ENCODE measurements at regions not wholly inside any gene's neighbourhood (a gene's known extent, or its start where the extent isn't known, plus 50 kb on each side); places are given as distances from the start of the nearest gene placed in this dataset.

DNA sequence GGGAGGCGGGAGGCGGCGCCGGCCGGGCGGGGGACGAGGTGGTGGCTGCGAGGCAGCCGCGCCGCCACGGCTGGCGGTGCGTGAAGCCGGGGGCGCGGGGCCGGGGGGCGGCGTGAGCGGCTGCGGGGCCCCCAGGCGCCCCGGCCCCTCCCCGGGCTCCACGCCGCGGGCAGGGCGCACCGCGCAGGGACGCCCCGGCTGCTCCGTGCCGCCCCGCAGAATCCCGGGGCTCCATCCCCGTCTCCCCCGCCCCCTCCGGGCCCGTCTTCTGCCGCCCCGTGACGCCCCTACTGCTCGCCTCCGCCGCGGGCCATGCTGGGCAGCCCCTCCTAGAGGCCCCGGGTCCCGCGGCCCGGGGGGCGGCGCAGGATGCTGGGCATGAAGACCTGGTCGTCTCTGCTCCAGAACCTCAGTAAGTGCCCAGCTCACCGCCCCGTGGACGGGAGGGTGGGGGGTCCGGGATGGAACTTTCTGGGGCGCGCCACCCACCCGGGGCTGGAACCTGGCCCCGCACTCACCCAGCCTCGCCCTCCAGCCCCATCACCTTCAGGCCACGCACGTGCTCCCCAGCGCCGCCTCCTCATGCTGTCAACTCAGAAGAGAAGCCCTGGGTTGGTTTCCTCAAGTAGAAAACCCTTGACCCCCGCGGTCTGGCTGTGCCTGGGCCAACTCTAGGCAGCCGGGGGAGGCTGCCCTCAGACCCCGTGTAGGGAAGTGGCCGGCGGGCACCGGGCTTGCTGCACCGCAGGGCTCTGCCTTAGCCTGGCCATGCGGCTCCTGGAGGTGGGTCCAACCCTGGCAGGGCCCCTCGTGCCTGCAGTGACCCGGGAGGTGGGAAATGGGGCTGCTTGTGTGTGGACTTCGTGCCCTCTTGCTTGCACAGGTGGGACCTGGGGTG lies 150.2 kb upstream of the GSE1 start:
- no peak for DNase-seq

DNA sequence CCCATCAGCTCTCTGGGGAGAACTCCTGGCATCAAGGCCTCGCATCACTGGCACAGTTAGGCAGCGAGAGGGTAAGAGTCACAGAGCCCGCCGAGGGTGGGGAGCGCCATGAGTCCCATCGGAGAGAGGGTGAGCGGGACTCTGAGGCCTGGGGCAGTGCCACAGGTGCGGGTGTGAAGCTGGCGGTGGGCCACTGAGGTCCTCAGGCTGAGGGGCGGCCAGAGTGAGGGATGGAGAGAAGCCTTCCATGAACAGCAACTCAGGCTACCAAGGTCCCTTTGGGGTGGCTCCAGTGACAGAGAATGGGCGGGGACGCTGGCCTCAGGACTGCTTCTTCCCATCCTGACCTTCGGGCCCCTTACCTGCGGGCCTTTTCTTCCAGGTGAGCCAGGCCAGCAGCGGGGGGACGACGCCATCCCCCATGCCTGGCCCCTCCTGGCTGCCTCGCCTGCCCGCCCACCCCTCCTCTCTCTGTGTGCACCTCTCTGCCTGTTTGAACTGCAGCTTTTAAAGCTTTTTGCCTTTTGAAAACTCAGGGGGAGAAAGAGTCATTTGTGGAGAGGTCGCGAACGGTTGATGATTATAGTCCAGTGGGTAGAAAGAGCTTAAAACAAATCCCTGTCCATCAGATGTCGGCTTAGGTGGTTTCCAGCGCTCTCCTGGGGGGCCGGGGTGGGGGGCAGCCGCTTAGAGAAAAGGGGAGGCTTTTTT lies 149.3 kb upstream of the GSE1 start:
- DNase-seq = no peak

DNA sequence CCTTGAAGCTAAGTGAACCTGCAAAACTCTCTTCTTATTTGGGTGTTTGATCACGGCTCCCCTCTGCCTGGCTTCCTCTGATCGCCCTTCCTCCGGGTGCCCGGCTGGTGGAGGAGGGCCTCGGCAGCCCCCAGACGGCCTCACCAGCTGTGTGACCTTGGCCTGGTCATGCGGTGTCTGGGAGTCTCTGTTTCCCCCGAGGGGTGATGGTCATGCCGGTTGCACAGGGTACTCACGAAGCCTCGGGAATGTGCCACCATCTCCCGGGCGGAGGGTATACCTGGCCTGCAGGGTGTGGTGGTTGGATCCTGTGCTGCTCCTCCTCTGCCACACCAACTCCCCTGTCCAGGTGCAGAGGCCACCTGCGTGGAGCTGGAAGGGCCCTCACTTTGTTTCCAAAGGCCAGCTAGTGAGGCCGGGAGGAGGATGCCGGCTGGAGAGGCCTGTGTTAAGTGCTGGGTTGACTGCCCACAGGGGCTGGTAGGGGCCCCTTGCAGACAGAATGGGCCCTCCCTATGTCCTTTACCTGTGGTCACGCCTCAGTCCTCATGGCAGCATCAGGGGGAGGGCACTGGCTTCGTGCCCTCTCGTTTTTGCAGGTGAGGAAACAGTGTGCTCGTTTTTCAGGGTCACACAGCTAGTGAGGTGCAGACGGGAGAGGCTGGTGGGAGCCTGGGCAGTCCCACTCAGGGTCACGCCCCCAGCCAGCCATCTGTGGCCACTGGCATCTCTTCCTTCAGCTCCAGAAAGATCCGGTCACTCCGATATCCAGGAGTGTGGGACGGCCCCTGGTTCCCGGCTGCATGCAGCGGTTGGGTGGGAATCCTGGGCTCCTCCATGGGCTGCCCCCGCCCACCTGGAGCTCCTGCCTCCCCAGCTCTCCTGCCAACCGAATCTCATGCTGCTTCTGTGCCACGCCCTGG lies 148.5 kb upstream of the GSE1 start:
- no peak for DNase-seq

GRCh38 chr16:85465328-85466303 lies 147.5 kb upstream of the GSE1 start:
- DNase-seq = no peak

DNA sequence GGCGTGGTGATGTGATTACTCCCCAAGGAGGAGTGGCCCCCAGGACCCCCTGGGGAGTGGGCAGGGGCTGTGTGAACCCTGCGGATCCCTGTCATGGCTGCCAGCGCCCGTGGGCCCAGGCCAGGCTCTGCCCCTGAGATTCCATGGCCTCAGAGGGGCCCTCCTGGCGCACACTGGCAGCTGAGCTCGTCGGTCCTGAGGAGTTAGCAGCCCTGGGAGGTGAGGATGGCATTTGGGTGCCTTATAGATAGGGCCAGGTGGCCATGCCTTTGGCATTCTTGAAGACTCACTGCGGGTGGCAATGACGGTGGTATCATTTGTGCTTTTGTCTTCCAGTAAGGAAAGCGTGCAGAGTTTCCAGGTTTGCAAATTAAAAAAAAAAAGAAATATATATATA lies 146.8 kb upstream of the GSE1 start:
- DNase-seq = no peak

DNA sequence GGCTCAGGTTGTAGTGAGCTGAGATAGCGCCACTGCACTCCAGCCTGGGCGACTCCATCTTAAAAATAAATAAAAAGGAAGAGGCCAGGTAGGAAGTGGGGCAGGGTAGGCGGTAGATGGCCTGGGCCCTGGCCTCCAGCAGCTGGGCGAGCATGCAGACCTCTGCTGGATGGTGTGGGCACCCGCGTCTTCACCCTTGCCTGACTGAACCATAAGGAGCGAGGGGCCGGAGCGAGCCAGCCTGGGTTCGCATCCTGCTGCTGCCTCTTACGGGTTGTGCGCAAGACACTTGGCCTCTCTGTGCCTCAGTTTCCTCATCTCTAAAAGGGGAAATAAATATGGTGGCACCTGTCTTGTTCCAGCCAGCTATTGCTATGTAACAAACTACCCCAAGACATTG lies 146.1 kb upstream of the GSE1 start:
- DNase-seq = no peak

GRCh38 chr16:85469929-85470590 lies 143.1 kb upstream of the GSE1 start:
- no peak for DNase-seq

DNA sequence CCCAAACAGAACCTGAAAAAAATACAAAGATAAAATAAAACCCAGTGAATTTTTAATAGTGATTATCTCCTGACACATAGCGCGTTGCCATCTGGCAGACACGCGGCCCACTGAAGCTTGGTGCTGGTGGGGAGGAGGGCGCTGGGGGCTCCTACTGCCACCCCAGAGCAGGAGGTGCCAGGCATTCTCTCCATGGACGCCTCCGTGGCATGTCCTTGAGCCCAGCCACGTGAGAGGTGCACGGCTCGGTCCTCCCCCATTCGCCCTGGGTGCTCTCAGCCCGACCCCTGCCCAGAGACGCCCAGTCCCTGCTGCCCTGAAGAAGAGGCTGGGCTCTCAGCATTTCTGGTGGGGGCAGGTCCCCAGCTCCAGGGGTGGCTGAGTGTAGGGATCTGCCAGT lies 142.2 kb upstream of the GSE1 start:
- no peak for DNase-seq

- DNase-seq = no peak
These were observed 141.4 kb upstream of the GSE1 start for GRCh38 chr16:85471469-85472431.

DNA sequence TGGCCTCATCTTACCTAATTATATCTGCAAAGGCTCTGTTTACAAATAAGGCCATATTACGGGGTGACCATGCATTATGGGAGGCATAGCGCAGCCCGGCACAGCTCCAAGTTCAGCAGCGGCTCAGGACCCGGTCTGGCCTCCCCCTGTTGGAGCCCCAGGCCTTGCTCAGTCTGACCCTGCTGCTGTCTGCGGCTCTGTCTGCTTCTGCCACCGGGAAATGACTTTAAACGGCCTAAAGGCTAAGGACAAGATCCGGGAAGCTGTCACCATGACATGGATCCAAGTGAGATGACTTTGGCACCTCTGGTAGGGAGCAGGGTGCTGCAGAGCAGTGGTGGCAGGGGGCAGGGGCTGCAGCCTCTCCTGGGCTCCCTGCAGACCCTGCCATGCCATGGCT lies 140.6 kb upstream of the GSE1 start:
- DNase-seq = no peak

- no peak for DNase-seq
These were observed 139.8 kb upstream of the GSE1 start for GRCh38 chr16:85473323-85473722.

DNA sequence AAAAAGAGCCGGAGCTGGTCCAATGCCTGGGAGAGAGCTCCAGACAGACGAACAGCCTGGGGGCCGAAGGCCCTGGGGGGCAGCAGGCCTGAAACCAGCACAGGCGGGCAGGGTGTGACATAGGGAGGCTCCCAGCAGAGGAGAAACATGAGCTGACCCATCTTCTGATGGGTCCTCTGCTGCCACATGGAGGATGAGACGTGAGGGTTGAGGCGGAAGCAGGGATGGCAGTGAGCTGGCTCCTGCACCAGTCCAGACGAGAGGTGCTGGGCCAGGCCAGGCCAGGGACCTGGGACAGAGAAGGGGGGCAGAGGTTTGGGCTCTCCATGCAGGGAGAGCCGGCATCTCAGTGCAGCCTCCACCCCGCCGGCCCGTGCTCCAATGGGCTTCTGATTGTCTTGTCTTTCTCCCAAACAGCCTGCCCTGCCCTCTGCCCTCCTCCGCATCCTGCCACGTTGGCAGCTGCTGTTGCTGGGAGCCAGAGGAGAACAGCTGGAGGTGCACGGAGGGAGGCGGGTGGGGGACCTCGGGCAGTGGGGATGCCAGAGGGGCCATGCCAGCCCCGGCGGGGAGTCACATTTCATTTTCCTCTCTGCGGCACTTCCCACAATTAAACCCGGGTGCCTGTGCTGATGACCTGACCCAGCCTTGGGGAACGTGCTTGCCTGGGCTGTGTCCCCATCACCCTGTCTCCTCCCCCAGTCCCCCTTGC lies 139.1 kb upstream of the GSE1 start:
- no peak for DNase-seq

GRCh38 chr16:85474621-85475217 lies 138.4 kb upstream of the GSE1 start:
- no peak for DNase-seq

- DNase-seq = no peak
These were observed 137.9 kb upstream of the GSE1 start for GRCh38 chr16:85475233-85475632.

DNA sequence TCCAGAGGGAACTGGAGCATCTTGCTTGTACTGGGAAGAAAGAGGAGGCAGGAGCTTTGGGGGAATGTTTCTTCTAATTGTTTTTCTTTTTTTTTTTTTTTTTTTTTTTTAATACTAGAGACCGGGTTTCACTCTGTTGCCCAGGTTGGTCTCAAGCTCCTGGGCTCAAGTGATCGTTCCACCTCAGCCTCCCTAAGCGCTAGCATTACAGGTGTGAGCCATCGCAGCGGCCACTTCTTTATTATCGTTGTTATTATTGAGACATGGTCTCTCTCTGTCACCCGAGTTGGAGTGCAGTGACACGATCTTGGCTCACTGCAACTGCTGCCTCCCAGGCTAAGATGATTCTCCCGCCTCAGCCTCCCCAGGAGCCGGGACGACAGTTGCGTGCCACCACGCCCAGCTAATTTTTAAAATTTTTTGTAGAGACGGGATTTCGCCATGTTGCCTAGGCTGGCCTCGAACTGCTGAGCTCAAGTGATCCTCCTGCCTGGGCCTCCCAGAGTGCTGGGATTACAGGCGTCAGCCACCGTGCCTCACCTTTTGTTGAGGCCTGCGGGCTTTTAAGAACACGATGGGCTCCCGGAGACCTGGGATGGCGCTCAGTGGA lies 137.3 kb upstream of the GSE1 start:
- no peak for DNase-seq

DNA sequence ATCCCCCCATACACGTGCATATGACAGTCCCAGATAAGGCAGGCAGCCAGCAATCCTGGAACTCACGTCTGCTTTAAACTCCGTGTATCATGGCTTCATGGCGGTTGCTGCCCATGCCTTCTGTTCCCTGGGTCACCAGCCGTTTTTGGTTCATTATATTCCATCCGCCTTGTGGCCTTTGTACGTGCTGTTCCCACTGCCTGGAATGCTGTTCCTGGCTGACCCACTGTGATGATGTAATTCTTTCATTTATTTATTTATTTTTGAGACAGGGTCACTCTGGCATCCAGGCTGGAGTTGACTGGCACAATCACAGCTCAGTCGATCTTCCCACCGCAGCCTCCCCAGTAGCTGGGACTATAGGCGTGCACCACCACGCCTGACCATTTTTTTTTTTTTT lies 136.7 kb upstream of the GSE1 start:
- no peak for DNase-seq

GRCh38 chr16:85477801-85478363 lies 135.2 kb upstream of the GSE1 start:
- DNase-seq = no peak
